DND-41 (cell line): ENCODE measurements at regions not wholly inside any gene's neighbourhood (a gene's known extent, or its start where the extent isn't known, plus 50 kb on each side); places are given as distances from the start of the nearest gene placed in this dataset.

ENCODE experiments used
- ATAC-seq: fragments of 200-7000 bp; cut with Tn5 transposase; 3 replicates; pipeline ENCODE4 v1.9.1; 2021; ENCODE audit warnings: low read depth; ENCODE audit not compliant: insufficient read depth
- DNase-seq: peaks from one replicate; pipeline ENCODE4 v3.0.0-alpha.2; 2020
- H2AFZ ChIP-seq: 2 replicates; pipeline ENCODE4 v1.6.0; 2012; ENCODE audit warnings: low read depth, low read length
- H3K27ac ChIP-seq: 2 replicates; pipeline ENCODE4 v1.5.1; 2012; ENCODE audit warnings: low read length, inconsistent platforms
- H3K27me3 ChIP-seq: fragments of 200-600 bp; sonication (generic); 2 replicates; pipeline ENCODE4 v1.6.0; 2012; ENCODE audit warnings: low read length, mild to moderate bottlenecking, inconsistent platforms; ENCODE audit not compliant: insufficient read depth, poor library complexity
- H3K36me3 ChIP-seq: 2 replicates; pipeline ENCODE4 v1.5.1; 2012; ENCODE audit warnings: low read length, inconsistent platforms; ENCODE audit not compliant: insufficient read depth
- H3K4me1 ChIP-seq: 2 replicates; pipeline ENCODE4 v1.5.1; 2012; ENCODE audit warnings: mild to moderate bottlenecking, low read length; ENCODE audit not compliant: insufficient read depth
- H3K4me2 ChIP-seq: 2 replicates; pipeline ENCODE4 v1.6.0; 2012; ENCODE audit warnings: mild to moderate bottlenecking, moderate library complexity, low read length, inconsistent platforms; ENCODE audit not compliant: insufficient read depth
- H3K4me3 ChIP-seq, 2 experiments: fragments of 200-600 bp in 1 of 2; shearing (Covaris generic) in 1 of 2; 2 replicates each; pipeline ENCODE4 v1.5.1; 2012 to 2016; ENCODE audit warnings: inconsistent platforms in 2 of 2, low read length in 2 of 2, mild to moderate bottlenecking in 2 of 2, low read depth in 1 of 2, moderate library complexity in 1 of 2
- H3K79me2 ChIP-seq: 2 replicates; pipeline ENCODE4 v1.6.0; 2012; ENCODE audit warnings: low read length, inconsistent platforms; ENCODE audit not compliant: insufficient read depth
- H3K9ac ChIP-seq: 2 replicates; pipeline ENCODE4 v1.6.0; 2012; ENCODE audit warnings: low read depth, mild to moderate bottlenecking, inconsistent platforms, low read length, moderate library complexity
- H3K9me3 ChIP-seq: 2 replicates; pipeline ENCODE4 v1.5.1; 2012; ENCODE audit warnings: low read length, moderate library complexity, mild to moderate bottlenecking, inconsistent platforms; ENCODE audit not compliant: insufficient read depth, severe bottlenecking
- H4K20me1 ChIP-seq: 2 replicates; pipeline ENCODE4 v1.6.0; 2012; ENCODE audit warnings: low read length; ENCODE audit not compliant: insufficient read depth
- CTCF ChIP-seq: IDR thresholded peaks from 2 replicates; pipeline ENCODE4 v1.5.1; 2012; ENCODE audit warnings: borderline replicate concordance, low read length, moderate library complexity, mild to moderate bottlenecking; ENCODE audit not compliant: poor library complexity, severe bottlenecking; ENCODE audit errors: extremely low read depth
- EZH2 ChIP-seq: IDR thresholded peaks from 3 replicates; pipeline ENCODE4 v1.6.1; 2012; ENCODE audit warnings: borderline replicate concordance, low read depth, mild to moderate bottlenecking, moderate library complexity, low read length, inconsistent platforms; ENCODE audit not compliant: severe bottlenecking

- TF ChIP-seq CTCF (no peak), EZH2 (no peak)
These were observed 356.0 kb upstream of the LMCD1 start for GRCh38 chr3:8145661-8146060.

GRCh38 chr3:8147711-8148110, 353.9 kb upstream of the LMCD1 start:
- no peaks in the 10 kb centered on the region for H3K79me2 ChIP-seq
- no peak overlapping the region for H3K4me2 ChIP-seq
- no peak overlapping the region for H2AFZ ChIP-seq
- H3K4me3 ChIP-seq = no peak overlapping the region
- no peaks in the 10 kb centered on the region for H3K9me3 ChIP-seq
- no peaks in the 10 kb centered on the region for H3K36me3 ChIP-seq
- no peak for DNase-seq
- ATAC-seq = no peak
- H4K20me1 ChIP-seq = no peaks in the 10 kb centered on the region
- no peaks in the 10 kb centered on the region for H3K27me3 ChIP-seq
- TF ChIP-seq CTCF (no peak), EZH2 (no peak)
- H3K9ac ChIP-seq = no peak overlapping the region
- no peak overlapping the region for H3K27ac ChIP-seq
- no peaks in the 10 kb centered on the region for H3K4me1 ChIP-seq

More at GRCh38 chr3:8145661-8146060, 356.0 kb upstream of the LMCD1 start:
- no peaks in the 10 kb centered on the region for H3K79me2 ChIP-seq
- no peaks in the 10 kb centered on the region for H3K36me3 ChIP-seq
- no peak overlapping the region for H3K9ac ChIP-seq
- no peaks in the 10 kb centered on the region for H3K4me1 ChIP-seq
- ATAC-seq (no peak), DNase-seq (no peak)
- no peaks in the 10 kb centered on the region for H3K9me3 ChIP-seq
- no peak overlapping the region for H3K27ac ChIP-seq
- no peaks in the 10 kb centered on the region for H4K20me1 ChIP-seq
- H3K4me3 ChIP-seq = no peak overlapping the region
- no peak overlapping the region for H3K4me2 ChIP-seq
- H2AFZ ChIP-seq = no peak overlapping the region
- H3K27me3 ChIP-seq = no peaks in the 10 kb centered on the region

GRCh38 chr3:8152821-8153418, 348.7 kb upstream of the LMCD1 start:
- H3K4me1 ChIP-seq = no peaks in the 10 kb centered on the region
- H3K36me3 ChIP-seq = no peaks in the 10 kb centered on the region
- H2AFZ ChIP-seq = no peak overlapping the region
- no peak overlapping the region for H3K27ac ChIP-seq
- no peaks in the 10 kb centered on the region for H4K20me1 ChIP-seq
- H3K79me2 ChIP-seq = no peaks in the 10 kb centered on the region
- DNase-seq (no peak), ATAC-seq (no peak)
- H3K4me2 ChIP-seq = no peak overlapping the region
- no peak overlapping the region for H3K4me3 ChIP-seq
- TF ChIP-seq EZH2 (no peak), CTCF (no peak)
- H3K27me3 ChIP-seq = no peaks in the 10 kb centered on the region
- no peak overlapping the region for H3K9ac ChIP-seq
- no peaks in the 10 kb centered on the region for H3K9me3 ChIP-seq
